C4-2B (cell line): ENCODE measurements at regions not wholly inside any gene's neighbourhood (a gene's known extent, or its start where the extent isn't known, plus 50 kb on each side); places are given as distances from the start of the nearest gene placed in this dataset.

ENCODE experiments used
- CTCF ChIP-seq: fragments of 450-650 bp; conservative IDR thresholded peaks from 2 replicates; pipeline ENCODE4 v1.5.1; 2017; ENCODE audit warnings: mild to moderate bottlenecking
- ZFX ChIP-seq: fragments of 450-650 bp; IDR thresholded peaks from 2 replicates; pipeline ENCODE4 v1.6.1; 2017

DNA sequence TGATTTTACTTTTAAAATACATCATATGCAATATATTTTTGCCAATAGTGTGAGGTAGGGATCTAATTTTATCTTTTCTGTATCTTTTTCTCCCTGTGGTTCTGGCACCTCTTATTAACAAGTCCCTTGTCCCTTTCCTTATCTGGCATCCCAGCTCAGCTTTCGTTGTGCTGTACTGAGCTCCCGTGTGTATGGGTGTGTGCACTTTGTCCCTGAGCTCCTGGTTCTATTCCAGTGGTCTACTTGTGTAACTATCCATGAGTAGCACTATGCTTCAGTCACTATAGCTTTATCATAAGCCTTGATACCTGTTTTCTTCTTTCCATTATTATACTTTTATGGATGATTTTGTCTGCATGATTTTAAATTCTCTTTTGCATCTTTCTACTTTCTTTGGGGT lies 401.4 kb upstream of the POU3F3 start:
- no peak for TF ChIP-seq CTCF
- TF ChIP-seq ZFX, result no peak
